ENCODE measurements at regions not wholly inside any gene's neighbourhood (a gene's known extent, or its start where the extent isn't known, plus 50 kb on each side); places are given as distances from the start of the nearest gene placed in this dataset.

DNA sequence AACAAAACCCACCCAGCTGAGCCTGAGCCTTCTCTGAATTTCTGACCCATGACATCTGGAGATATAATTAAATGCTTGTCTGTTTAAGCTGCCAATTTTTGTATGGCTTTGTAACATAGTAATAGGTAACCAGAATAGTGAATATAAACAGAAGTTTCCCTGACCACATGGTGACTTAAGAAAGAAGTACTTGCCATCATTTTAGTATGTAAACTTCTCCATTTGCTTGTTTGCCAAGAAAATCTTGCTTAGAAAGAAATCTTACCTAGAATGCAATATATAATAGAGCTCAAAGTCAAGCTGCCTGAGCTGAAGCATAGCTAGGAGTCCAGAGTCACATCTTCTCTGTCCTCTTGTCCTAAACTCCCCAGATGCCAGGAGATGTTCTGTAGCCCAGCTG lies 117.0 kb downstream of the PCSK1 start (continued):
- TF ChIP-seq, protein P1, sequence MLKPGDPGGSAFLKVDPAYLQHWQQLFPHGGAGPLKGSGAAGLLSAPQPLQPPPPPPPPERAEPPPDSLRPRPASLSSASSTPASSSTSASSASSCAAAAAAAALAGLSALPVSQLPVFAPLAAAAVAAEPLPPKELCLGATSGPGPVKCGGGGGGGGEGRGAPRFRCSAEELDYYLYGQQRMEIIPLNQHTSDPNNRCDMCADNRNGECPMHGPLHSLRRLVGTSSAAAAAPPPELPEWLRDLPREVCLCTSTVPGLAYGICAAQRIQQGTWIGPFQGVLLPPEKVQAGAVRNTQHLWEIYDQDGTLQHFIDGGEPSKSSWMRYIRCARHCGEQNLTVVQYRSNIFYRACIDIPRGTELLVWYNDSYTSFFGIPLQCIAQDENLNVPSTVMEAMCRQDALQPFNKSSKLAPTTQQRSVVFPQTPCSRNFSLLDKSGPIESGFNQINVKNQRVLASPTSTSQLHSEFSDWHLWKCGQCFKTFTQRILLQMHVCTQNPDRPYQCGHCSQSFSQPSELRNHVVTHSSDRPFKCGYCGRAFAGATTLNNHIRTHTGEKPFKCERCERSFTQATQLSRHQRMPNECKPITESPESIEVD (tag by site-specific recombination; IDR thresholded peaks at IDR 0.05) = no peak
- no peak for TF ChIP-seq ZNF791 (tag by site-specific recombination; IDR thresholded peaks at IDR 0.05)
- TF ChIP-seq, protein P2, sequence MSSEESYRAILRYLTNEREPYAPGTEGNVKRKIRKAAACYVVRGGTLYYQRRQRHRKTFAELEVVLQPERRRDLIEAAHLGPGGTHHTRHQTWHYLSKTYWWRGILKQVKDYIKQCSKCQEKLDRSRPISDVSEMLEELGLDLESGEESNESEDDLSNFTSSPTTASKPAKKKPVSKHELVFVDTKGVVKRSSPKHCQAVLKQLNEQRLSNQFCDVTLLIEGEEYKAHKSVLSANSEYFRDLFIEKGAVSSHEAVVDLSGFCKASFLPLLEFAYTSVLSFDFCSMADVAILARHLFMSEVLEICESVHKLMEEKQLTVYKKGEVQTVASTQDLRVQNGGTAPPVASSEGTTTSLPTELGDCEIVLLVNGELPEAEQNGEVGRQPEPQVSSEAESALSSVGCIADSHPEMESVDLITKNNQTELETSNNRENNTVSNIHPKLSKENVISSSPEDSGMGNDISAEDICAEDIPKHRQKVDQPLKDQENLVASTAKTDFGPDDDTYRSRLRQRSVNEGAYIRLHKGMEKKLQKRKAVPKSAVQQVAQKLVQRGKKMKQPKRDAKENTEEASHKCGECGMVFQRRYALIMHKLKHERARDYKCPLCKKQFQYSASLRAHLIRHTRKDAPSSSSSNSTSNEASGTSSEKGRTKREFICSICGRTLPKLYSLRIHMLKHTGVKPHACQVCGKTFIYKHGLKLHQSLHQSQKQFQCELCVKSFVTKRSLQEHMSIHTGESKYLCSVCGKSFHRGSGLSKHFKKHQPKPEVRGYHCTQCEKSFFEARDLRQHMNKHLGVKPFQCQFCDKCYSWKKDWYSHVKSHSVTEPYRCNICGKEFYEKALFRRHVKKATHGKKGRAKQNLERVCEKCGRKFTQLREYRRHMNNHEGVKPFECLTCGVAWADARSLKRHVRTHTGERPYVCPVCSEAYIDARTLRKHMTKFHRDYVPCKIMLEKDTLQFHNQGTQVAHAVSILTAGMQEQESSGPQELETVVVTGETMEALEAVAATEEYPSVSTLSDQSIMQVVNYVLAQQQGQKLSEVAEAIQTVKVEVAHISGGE (tag by site-specific recombination; conservative IDR thresholded peaks at IDR 0.05; ENCODE audit: low read depth) = no peak
- TF ChIP-seq ZNF837 (tag by site-specific recombination; IDR thresholded peaks at IDR 0.05) = no peak
- TF ChIP-seq ZNF311 (tag by site-specific recombination; IDR thresholded peaks at IDR 0.05; ENCODE audit: borderline replicate concordance) = no peak
- TF ChIP-seq IKZF3 (tag by site-specific recombination; IDR thresholded peaks at IDR 0.05) = no peak
- TF ChIP-seq ZNF626 (tag by site-specific recombination; IDR thresholded peaks at IDR 0.05) = no peak

DNA sequence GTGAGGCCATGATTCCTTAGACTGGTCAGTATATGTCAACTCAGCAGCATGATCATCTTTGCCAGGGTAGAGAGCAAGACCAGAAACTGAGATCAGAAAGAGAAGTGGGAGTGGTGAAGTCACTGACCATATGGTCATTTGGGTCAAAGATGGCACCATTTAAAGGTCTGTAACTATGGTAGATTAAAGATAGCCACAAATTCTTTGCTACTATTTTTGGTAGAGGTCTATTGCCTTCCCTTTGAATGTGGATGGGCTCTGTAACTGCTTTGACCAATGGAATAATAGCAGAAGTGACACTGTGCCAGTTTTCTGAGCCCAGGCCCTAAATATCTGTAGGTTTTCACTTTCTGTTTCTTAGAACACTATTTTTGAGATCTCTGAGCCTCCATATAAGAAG lies 117.6 kb downstream of the PCSK1 start:
- Histone ChIP-seq H3K36me3 (ENCODE audit: control insufficient read depth in 2 of 2, insufficient read depth in 1 of 2, low read length in 2 of 2) (no peaks in the 10 kb centered on the region), H3K4me1 (ENCODE audit: control insufficient read depth, insufficient read depth, low read length) (no peaks in the 10 kb centered on the region), H3K27ac (ENCODE audit: extremely low read depth, low read depth, low read length) (no peak overlapping the region), H3K9me3 (ENCODE audit: control insufficient read depth, insufficient read depth, low read depth, low read length) (no peaks in the 10 kb centered on the region), H3K4me3 (ENCODE audit: low read depth, low read length) (no peak overlapping the region)
- TF ChIP-seq, protein P2 (tag by site-specific recombination; conservative IDR thresholded peaks at IDR 0.05; ENCODE audit: low read depth) = no peak
- TF ChIP-seq SALL2 (tag by site-specific recombination; IDR thresholded peaks at IDR 0.05; ENCODE audit: borderline replicate concordance) (no peak), ZNF214 (tag by site-specific recombination; IDR thresholded peaks at IDR 0.05; ENCODE audit: borderline replicate concordance) (no peak), ZNF292 (tag by site-specific recombination; IDR thresholded peaks at IDR 0.05; ENCODE audit: borderline replicate concordance, low read depth) (no peak), ZNF157 (tag by site-specific recombination; IDR thresholded peaks at IDR 0.05) (no peak)
- ChIA-PET CTCF (interaction anchor here (0.6 kb wide), 1 partner anchor 402 kb away, joined by 3 read pairs; no protein-coding TSS in a partner anchor), POLR2A (no interaction called here)

DNA sequence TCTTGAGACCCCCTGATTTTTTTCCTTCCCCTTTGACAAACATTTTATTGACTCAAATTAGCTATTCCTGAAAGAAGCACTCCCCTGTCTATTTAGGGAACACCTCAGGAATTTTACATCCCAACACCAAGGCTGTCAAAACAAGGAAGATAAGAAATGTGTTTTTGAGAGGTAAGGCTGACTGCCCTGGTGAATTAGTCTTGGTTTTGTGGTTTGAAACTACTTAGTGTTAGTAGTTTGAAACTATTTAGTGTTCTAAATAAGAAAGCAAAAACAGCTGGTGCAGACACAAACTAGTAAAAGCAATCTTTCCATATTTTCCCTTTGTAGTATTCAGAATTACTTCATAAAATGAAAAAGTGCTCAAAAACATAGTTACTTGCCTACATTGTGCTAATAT lies 120.7 kb downstream of the PCSK1 start:
- no peaks in the 10 kb centered on the region for H3K4me1 ChIP-seq (ENCODE audit: control insufficient read depth, insufficient read depth, low read length)
- no peak overlapping the region for H3K27ac ChIP-seq (ENCODE audit: extremely low read depth, low read depth, low read length)
- TF ChIP-seq HOXD13 (CRISPR knock-in tag; IDR thresholded peaks at IDR 0.05; ENCODE audit: borderline replicate concordance) (no peak), ZNF510 (tag by site-specific recombination; IDR thresholded peaks at IDR 0.05; ENCODE audit: insufficient replicate concordance) (no peak)
- TF ChIP-seq, protein P3, sequence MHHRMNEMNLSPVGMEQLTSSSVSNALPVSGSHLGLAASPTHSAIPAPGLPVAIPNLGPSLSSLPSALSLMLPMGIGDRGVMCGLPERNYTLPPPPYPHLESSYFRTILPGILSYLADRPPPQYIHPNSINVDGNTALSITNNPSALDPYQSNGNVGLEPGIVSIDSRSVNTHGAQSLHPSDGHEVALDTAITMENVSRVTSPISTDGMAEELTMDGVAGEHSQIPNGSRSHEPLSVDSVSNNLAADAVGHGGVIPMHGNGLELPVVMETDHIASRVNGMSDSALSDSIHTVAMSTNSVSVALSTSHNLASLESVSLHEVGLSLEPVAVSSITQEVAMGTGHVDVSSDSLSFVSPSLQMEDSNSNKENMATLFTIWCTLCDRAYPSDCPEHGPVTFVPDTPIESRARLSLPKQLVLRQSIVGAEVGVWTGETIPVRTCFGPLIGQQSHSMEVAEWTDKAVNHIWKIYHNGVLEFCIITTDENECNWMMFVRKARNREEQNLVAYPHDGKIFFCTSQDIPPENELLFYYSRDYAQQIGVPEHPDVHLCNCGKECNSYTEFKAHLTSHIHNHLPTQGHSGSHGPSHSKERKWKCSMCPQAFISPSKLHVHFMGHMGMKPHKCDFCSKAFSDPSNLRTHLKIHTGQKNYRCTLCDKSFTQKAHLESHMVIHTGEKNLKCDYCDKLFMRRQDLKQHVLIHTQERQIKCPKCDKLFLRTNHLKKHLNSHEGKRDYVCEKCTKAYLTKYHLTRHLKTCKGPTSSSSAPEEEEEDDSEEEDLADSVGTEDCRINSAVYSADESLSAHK (tag by site-specific recombination; IDR thresholded peaks at IDR 0.05) = no peak
- ChIA-PET CTCF (no interaction called here), POLR2A (no interaction called here)
- no peaks in the 10 kb centered on the region for H3K36me3 ChIP-seq (ENCODE audit: control insufficient read depth in 2 of 2, insufficient read depth in 1 of 2, low read length in 2 of 2)
- no peaks in the 10 kb centered on the region for H3K9me3 ChIP-seq (ENCODE audit: control insufficient read depth, insufficient read depth, low read depth, low read length)
- no peak overlapping the region for H3K4me3 ChIP-seq (ENCODE audit: low read depth, low read length)
